Gastrocnemius medialis (tissue), 4 donors: ENCODE measurements at regions not wholly inside any gene's neighbourhood (a gene's known extent, or its start where the extent isn't known, plus 50 kb on each side); places are given as distances from the start of the nearest gene placed in this dataset.

Experiments
- ATAC-seq, 2 donors: fragments of 150-250 bp; one replicate each; pipeline ENCODE4 v1.9.1; 2016
- DNase-seq, 2 donors: peaks; one replicate each; pipeline ENCODE4 v3.0.0-alpha.2; 2019
- H3K27ac ChIP-seq, 4 donors: fragments of 200-600 bp; sonication (generic); 1 replicate in 1 of 4; 2 replicates in 3 of 4; pipeline ENCODE4 v1.5.1; 2016 to 2018; ENCODE audit warnings: mild to moderate bottlenecking in 2 of 4, moderate library complexity in 1 of 4
- H3K27me3 ChIP-seq, 3 donors: fragments of 200-600 bp; sonication (generic) in 2 of 3; 1 replicate in 1 of 3; 2 replicates in 2 of 3; pipeline versions ENCODE4 v1.5.1 to v1.6.0; 2016 to 2019; ENCODE audit warnings: mild to moderate bottlenecking in 1 of 3, moderate library complexity in 1 of 3
- H3K36me3 ChIP-seq, 2 donors: fragments of 200-600 bp; sonication (generic) in 1 of 2; one replicate each; pipeline ENCODE4 v1.5.1; 2017 to 2018
- H3K4me1 ChIP-seq, 2 donors: fragments of 200-600 bp; sonication (generic) in 1 of 2; one replicate each; pipeline ENCODE4 v1.5.1; 2016 to 2017; ENCODE audit warnings: mild to moderate bottlenecking in 2 of 2
- H3K4me3 ChIP-seq, 4 donors: fragments of 200-600 bp; sonication (generic) in 3 of 4; 1 replicate in 1 of 4; 2 replicates in 3 of 4; pipeline ENCODE4 v1.5.1; 2016 to 2019; ENCODE audit warnings: mild to moderate bottlenecking in 2 of 4
- H3K9me3 ChIP-seq, 3 donors: fragments of 200-600 bp; sonication (generic) in 2 of 3; 1 replicate in 1 of 3; 2 replicates in 2 of 3; pipeline ENCODE4 v1.5.1; 2016 to 2019
- CTCF ChIP-seq, 5 experiments: fragments of 450-650 bp in 3 of 5; fragments of 200-600 bp in 2 of 5; sonication (generic) in 2 of 5; IDR thresholded peaks in 4 of 5; conservative IDR thresholded peaks in 1 of 5; 1 replicate in 4 of 5; 2 replicates in 1 of 5; pipeline ENCODE4 v1.5.1; 2016 to 2019; ENCODE audit warnings: antibody characterized with exemption in 5 of 5, mild to moderate bottlenecking in 3 of 5, moderate library complexity in 3 of 5
- POLR2A ChIP-seq, 2 donors: fragments of 450-650 bp; IDR thresholded peaks; one replicate each; pipeline ENCODE4 v1.6.1; 2017; ENCODE audit warnings: antibody characterized with exemption in 2 of 2, mild to moderate bottlenecking in 2 of 2, moderate library complexity in 2 of 2
- in situ Hi-C, 4 donors: fragments of 200-750 bp; cut with MboI; loops; one replicate each; pipeline versions ENCODE4 v1.15.0 to v1.8.0; 2017; ENCODE audit warnings: low sequenced_read_pairs in 4 of 4
- intact Hi-C: fragments of 100-400 bp; cut with DNase I; formaldehyde crosslinking; loops from one replicate; pipeline ENCODE4 v1.15.1; 2023; ENCODE audit warnings: low total_unique reads

DNA sequence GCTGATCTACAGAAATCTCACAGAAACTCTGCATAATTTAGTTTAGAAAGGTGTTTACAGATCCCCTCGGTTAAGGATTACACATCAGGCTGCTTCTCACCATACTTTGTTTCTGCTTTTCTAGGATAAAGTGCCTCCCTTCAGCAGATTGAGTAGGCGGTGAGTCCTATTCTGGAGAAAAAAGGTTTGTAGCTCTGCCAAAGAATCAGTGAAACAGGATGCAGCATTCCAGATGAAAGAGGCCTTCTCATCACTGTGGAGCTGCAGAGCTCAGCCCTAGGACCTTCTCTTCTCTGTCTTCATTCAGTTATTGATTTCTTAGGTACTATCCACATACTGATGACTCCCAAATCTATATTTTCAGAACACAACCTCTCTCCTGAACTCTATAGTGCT lies 155.5 kb upstream of the KRR1 start:
- H3K4me1 ChIP-seq = no peaks in the 10 kb centered on the region
- DNase-seq (no peak), ATAC-seq (no peak)
- no peaks in the 10 kb centered on the region for H3K9me3 ChIP-seq
- no peak overlapping the region for H3K27ac ChIP-seq
- intact Hi-C loops (no loop called here), in situ Hi-C loops (no loop called here)
- no peaks in the 10 kb centered on the region for H3K36me3 ChIP-seq
- no peaks in the 10 kb centered on the region for H3K27me3 ChIP-seq
- H3K4me3 ChIP-seq = no peak overlapping the region
- no peak for TF ChIP-seq POLR2A (IDR thresholded peaks at IDR 0.05)
- TF ChIP-seq CTCF (IDR thresholded peaks at IDR 0.05 in 4 of 5, conservative IDR thresholded peaks at IDR 0.05 in 1 of 5) = no peak

DNA sequence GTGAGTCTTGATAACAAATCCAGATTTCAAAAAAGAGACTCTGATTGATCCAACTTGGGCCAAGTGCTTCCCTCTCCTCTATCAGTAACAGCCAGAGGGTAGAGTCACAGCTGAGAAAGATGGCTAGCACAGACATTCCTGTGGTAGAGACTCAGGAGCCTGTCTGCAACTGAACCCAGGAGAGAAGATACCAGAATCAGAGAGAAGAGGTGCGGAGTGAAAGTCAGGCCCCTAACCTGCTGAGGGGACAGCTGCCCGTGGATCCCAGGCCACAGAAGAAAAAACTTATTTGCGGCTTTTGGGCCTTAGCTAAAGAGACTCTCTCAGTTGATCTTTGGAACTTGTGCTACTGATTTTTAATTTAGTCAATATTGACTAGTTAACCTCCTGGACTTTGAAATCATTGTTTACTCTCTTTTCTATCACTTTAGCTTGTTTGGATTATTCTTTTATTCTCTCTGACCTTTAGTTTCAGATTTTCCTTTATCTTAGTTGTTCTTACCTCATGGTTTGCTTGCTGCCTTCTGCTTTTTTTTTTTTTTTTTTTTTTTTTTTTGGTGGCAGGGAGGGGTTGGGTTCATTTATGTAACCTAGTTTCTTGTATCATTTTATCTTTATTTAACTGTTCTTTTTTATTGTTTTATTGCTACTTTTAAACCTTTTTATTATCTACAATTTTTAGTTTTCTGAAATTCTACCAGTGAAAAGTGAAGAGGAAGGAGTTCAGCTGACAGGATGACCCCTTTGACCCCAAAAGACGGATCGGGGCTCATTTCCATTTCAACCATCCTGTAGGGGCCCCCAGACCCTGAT lies 154.9 kb upstream of the KRR1 start:
- DNase-seq (no peak), ATAC-seq (no peak)
- H3K36me3 ChIP-seq = no peaks in the 10 kb centered on the region
- intact Hi-C loops = no loop called here
- no peak overlapping the region for H3K27ac ChIP-seq
- H3K4me1 ChIP-seq = no peaks in the 10 kb centered on the region
- in situ Hi-C loops = no loop called here
- no peak overlapping the region for H3K4me3 ChIP-seq
- no peaks in the 10 kb centered on the region for H3K9me3 ChIP-seq
- H3K27me3 ChIP-seq = no peaks in the 10 kb centered on the region
- no peak for TF ChIP-seq POLR2A (IDR thresholded peaks at IDR 0.05)

GRCh38 chr12:75665216-75665615 lies 153.8 kb upstream of the KRR1 start:
- no peaks in the 10 kb centered on the region for H3K27me3 ChIP-seq
- intact Hi-C loops (no loop called here), in situ Hi-C loops (no loop called here)
- no peaks in the 10 kb centered on the region for H3K9me3 ChIP-seq
- no peak for ATAC-seq
- H3K27ac ChIP-seq = no peak overlapping the region
- H3K36me3 ChIP-seq = no peaks in the 10 kb centered on the region
- no peaks in the 10 kb centered on the region for H3K4me1 ChIP-seq
- no peak for DNase-seq
- no peak overlapping the region for H3K4me3 ChIP-seq
- TF ChIP-seq POLR2A (IDR thresholded peaks at IDR 0.05) = no peak
- no peak for TF ChIP-seq CTCF (IDR thresholded peaks at IDR 0.05 in 4 of 5, conservative IDR thresholded peaks at IDR 0.05 in 1 of 5)

DNA sequence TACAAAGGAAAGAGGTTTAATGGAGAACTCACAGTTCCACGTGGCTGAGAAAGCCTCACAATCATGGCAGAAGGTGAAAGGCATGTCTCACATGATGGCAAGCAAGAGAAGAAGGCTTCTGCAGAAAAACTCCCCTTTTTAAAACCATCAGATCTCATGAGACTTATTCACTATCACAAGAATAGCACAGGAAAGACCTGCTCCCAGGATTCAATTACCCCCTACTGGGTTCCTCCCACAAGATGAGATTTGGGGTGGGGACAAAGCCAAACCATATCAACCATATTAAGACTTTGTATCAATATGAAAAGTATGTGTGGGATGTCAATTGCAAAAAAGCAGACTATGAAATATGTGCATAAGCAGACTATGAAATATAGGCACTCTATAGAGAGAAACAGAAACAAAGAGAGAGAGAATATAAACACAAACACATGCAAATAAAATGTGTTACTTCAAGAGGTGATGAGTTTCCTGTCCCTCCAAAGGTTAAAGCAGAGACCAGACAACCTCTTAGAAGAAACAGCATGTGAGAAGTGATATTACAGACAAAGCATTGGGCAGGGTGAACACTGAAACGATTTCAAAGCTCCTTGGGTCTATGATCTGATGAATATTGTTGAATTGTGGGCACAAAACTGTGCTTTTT lies 151.2 kb upstream of the KRR1 start:
- no peak for ATAC-seq
- no peaks in the 10 kb centered on the region for H3K27me3 ChIP-seq
- TF ChIP-seq POLR2A (IDR thresholded peaks at IDR 0.05) (no peak), CTCF (IDR thresholded peaks at IDR 0.05 in 4 of 5, conservative IDR thresholded peaks at IDR 0.05 in 1 of 5) (no peak)
- no peaks in the 10 kb centered on the region for H3K4me1 ChIP-seq
- H3K27ac ChIP-seq = no peak overlapping the region
- intact Hi-C loops = no loop called here
- DNase-seq = no peak
- no peaks in the 10 kb centered on the region for H3K36me3 ChIP-seq
- no peaks in the 10 kb centered on the region for H3K9me3 ChIP-seq
- in situ Hi-C loops = no loop called here
- H3K4me3 ChIP-seq = no peak overlapping the region

GRCh38 chr12:75661908-75662307 lies 150.5 kb upstream of the KRR1 start:
- H3K4me3 ChIP-seq = no peak overlapping the region
- no peaks in the 10 kb centered on the region for H3K36me3 ChIP-seq
- in situ Hi-C loops = no loop called here
- DNase-seq (no peak), ATAC-seq (no peak)
- no peak overlapping the region for H3K27ac ChIP-seq
- intact Hi-C loops = no loop called here
- H3K4me1 ChIP-seq = no peaks in the 10 kb centered on the region
- no peaks in the 10 kb centered on the region for H3K27me3 ChIP-seq
- H3K9me3 ChIP-seq = no peaks in the 10 kb centered on the region
- TF ChIP-seq POLR2A (IDR thresholded peaks at IDR 0.05) (no peak), CTCF (IDR thresholded peaks at IDR 0.05 in 4 of 5, conservative IDR thresholded peaks at IDR 0.05 in 1 of 5) (no peak)
